ENCODE measurements at regions not wholly inside any gene's neighbourhood (a gene's known extent, or its start where the extent isn't known, plus 50 kb on each side); places are given as distances from the start of the nearest gene placed in this dataset.

DNA sequence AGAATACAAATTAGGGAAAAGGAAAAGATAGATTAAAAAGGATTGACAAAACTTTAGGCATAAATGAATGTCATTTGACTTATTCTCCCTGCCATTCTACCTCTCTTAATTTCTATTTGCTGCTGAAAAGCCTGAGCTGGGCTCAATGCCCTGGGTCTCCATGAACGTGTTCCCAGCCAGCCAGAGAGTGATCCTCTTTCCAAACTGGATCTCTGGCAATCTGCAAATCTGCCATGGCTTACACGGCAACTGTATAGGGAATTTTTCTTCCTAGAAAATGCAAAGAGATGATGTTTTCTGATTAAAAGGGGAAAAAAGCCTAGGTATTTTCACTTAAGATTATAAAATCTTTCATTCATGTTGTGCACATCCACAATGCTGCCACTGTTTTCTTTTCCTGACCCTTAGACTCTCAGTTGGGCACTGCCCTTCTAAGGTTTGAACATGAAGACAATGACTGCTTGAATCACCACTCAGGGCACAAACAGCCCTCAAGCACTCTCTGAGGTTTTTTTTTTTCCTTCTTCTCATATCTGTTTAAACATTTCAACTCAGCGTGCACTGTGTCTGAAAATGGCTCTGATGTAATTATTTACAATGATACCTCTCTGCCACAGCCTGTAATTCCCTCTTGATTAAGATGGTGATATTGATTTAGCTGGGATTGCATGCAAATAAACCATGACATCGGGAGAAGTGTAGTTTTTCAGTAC is 60.3 kb downstream of the DACT1 start:
- 72 to 75% methylated on average over 4 of the region's 4 CpGs for WGBS, 2 donors
- no peak for TF ChIP-seq POLR2A (IDR thresholded peaks at IDR 0.05)
- TF ChIP-seq, protein P1, sequence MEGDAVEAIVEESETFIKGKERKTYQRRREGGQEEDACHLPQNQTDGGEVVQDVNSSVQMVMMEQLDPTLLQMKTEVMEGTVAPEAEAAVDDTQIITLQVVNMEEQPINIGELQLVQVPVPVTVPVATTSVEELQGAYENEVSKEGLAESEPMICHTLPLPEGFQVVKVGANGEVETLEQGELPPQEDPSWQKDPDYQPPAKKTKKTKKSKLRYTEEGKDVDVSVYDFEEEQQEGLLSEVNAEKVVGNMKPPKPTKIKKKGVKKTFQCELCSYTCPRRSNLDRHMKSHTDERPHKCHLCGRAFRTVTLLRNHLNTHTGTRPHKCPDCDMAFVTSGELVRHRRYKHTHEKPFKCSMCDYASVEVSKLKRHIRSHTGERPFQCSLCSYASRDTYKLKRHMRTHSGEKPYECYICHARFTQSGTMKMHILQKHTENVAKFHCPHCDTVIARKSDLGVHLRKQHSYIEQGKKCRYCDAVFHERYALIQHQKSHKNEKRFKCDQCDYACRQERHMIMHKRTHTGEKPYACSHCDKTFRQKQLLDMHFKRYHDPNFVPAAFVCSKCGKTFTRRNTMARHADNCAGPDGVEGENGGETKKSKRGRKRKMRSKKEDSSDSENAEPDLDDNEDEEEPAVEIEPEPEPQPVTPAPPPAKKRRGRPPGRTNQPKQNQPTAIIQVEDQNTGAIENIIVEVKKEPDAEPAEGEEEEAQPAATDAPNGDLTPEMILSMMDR (IDR thresholded peaks at IDR 0.05): no peak
- intact Hi-C loops (cut with DNase I; ENCODE audit: low total_unique reads): no loop called here
- no peak for DNase-seq
- Histone ChIP-seq H3K27me3 (no peaks in the 10 kb centered on the region), H3K9me3 (no peaks in the 10 kb centered on the region), H3K4me3 (no peak overlapping the region), H3K36me3 (ENCODE audit: low read depth, missing control alignments) (no peaks in the 10 kb centered on the region), H3K27ac (no peak overlapping the region), H3K4me1 (no peaks in the 10 kb centered on the region)

DNA sequence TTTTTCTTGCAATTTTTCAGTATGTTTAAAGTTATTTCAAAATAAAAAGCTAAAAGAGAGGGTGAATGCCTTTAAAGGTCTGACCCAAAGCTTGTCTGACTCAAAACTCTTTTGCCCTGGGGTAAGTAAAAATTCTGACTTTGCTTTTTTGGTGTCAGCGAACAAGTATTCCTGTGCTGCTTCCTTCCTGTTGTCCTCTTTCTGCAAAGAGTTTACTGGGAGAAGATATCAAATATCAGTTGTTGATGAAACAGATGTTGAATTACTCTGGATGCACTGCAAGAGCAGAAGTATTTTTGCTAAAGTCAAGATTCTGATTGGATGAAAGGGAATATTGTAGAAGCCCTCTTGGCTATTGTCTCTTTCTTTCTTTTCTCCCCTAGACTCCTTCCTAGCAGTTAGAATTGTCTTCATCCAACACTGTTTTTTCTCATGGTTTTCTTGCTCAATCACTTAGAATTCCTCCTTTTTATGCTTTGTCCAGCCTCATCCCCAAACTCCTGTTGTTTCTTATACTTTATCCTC is 62.0 kb downstream of the DACT1 start:
- intact Hi-C loops (cut with DNase I; ENCODE audit: low total_unique reads): no loop called here
- no peak for TF ChIP-seq POLR2A (IDR thresholded peaks at IDR 0.05)
- TF ChIP-seq, protein P1 (IDR thresholded peaks at IDR 0.05): no peak
- DNase-seq: no peak
- H3K9me3 ChIP-seq: no peaks in the 10 kb centered on the region
- H3K4me3 ChIP-seq: no peak overlapping the region
- no peaks in the 10 kb centered on the region for H3K36me3 ChIP-seq (ENCODE audit: low read depth, missing control alignments)
- H3K27me3 ChIP-seq: no peaks in the 10 kb centered on the region
- H3K4me1 ChIP-seq: no peaks in the 10 kb centered on the region
- H3K27ac ChIP-seq: no peak overlapping the region
- WGBS, 2 donors: 57 to 86% methylated on average over 1 of the region's 1 CpG

DNA sequence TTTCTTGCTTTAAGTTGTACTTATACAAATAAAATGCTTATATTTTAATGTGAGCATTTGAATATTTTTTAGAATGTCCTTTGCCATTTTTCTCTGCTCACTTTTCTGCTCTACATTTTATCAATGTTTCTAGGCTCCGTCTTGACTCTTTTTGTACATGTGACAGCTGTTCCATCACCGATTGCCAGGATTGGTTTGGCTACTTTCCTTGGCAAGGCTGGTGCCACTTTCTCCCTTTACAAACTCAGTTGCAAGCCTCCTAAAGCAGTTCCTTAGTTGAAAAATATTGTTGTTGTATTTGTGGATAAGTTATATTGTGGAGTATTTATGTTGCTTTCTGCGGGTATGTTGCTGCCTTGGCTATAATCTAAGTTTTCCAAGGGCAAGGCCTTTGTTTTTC is 63.4 kb downstream of the DACT1 start:
- intact Hi-C loops (cut with DNase I; ENCODE audit: low total_unique reads): no loop called here
- no peak for DNase-seq
- no peak overlapping the region for H3K4me3 ChIP-seq
- H3K27ac ChIP-seq: no peak overlapping the region
- H3K36me3 ChIP-seq (ENCODE audit: low read depth, missing control alignments): no peaks in the 10 kb centered on the region
- no peak for TF ChIP-seq POLR2A (IDR thresholded peaks at IDR 0.05)
- TF ChIP-seq, protein P1 (IDR thresholded peaks at IDR 0.05): no peak
- H3K4me1 ChIP-seq: no peaks in the 10 kb centered on the region
- H3K27me3 ChIP-seq: no peaks in the 10 kb centered on the region
- WGBS, 2 donors: 69 to 82% methylated on average over 3 of the region's 3 CpGs
- H3K9me3 ChIP-seq: no peaks in the 10 kb centered on the region

DNA sequence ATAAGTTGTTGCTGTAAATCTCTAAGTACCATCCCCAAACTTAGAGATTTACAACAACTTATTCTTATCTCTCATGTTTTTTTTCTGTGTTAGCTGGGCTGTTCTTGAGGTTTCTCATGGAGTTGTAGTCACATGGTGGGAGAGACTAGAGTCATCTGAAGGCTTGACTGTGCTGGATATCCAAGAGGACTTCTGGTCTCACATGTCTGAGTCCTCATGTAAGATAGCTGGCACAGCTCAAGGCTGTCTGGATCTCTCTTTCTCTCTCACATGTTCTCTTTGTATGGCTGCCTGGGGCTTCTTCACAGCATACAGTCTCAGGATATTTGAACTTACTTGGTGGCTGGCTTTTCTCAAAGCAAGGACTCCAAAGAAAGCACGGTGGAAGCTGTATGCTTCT is 63.8 kb downstream of the DACT1 start:
- Histone ChIP-seq H3K27me3 (no peaks in the 10 kb centered on the region), H3K9me3 (no peaks in the 10 kb centered on the region), H3K4me1 (no peaks in the 10 kb centered on the region), H3K36me3 (ENCODE audit: low read depth, missing control alignments) (no peaks in the 10 kb centered on the region), H3K4me3 (no peak overlapping the region), H3K27ac (no peak overlapping the region)
- TF ChIP-seq POLR2A (IDR thresholded peaks at IDR 0.05): no peak
- TF ChIP-seq, protein P1 (IDR thresholded peaks at IDR 0.05): no peak
- intact Hi-C loops (cut with DNase I; ENCODE audit: low total_unique reads): no loop called here
- 67 to 77% methylated on average over 1 of the region's 1 CpG for WGBS, 2 donors
- no peak for DNase-seq
